Right kidney (tissue), 1 donor: ENCODE measurements at regions not wholly inside any gene's neighbourhood (a gene's known extent, or its start where the extent isn't known, plus 50 kb on each side); places are given as distances from the start of the nearest gene placed in this dataset.

Experiments
- DNase-seq: peaks from one replicate; pipeline ENCODE4 v3.0.0-alpha.2; 2016

- no peak for DNase-seq
Observed at GRCh38 chr2:196445991-196446390, 193.5 kb upstream of the CCDC150 start.

- no peak for DNase-seq
Observed at GRCh38 chr2:196448407-196449079, 191.0 kb upstream of the CCDC150 start.

GRCh38 chr2:196449083-196449482 lies 190.4 kb upstream of the CCDC150 start:
- DNase-seq, result no peak

GRCh38 chr2:196452758-196453157 lies 186.8 kb upstream of the CCDC150 start:
- DNase-seq, result no peak

GRCh38 chr2:196453613-196454047 lies 185.9 kb upstream of the CCDC150 start:
- DNase-seq, result no peak

- DNase-seq, result no peak
Observed at GRCh38 chr2:196454492-196454891, 185.0 kb upstream of the CCDC150 start.

- no peak for DNase-seq
Observed at GRCh38 chr2:196459539-196459938, 180.0 kb upstream of the CCDC150 start.

GRCh38 chr2:196463706-196464105 lies 175.8 kb upstream of the CCDC150 start:
- no peak for DNase-seq

- DNase-seq, result no peak
Observed at GRCh38 chr2:196464311-196464710, 175.2 kb upstream of the CCDC150 start.

- no peak for DNase-seq
Observed at GRCh38 chr2:196466581-196466980, 172.9 kb upstream of the CCDC150 start.

GRCh38 chr2:196468394-196468793 lies 171.1 kb upstream of the CCDC150 start:
- peak; percentile 4 for DNase-seq

GRCh38 chr2:196473617-196474016 lies 165.9 kb upstream of the CCDC150 start:
- DNase-seq, result no peak

GRCh38 chr2:196475611-196476010 lies 163.9 kb upstream of the CCDC150 start:
- no peak for DNase-seq

- no peak for DNase-seq
Observed at GRCh38 chr2:196478588-196478987, 160.9 kb upstream of the CCDC150 start.

GRCh38 chr2:196479350-196479749 lies 160.2 kb upstream of the CCDC150 start:
- DNase-seq, result no peak

GRCh38 chr2:196480653-196481323 lies 158.7 kb upstream of the CCDC150 start:
- DNase-seq, result no peak

- DNase-seq, result no peak
Observed at GRCh38 chr2:196481324-196481697, 158.2 kb upstream of the CCDC150 start.

GRCh38 chr2:196482119-196483065 lies 157.1 kb upstream of the CCDC150 start:
- DNase-seq, result no peak

GRCh38 chr2:196486146-196486545 lies 153.4 kb upstream of the CCDC150 start:
- no peak for DNase-seq

- DNase-seq, result no peak
Observed at GRCh38 chr2:196487417-196487816, 152.1 kb upstream of the CCDC150 start.

- DNase-seq, result no peak
Observed at GRCh38 chr2:196489371-196489770, 150.1 kb upstream of the CCDC150 start.

GRCh38 chr2:196492946-196493345 lies 146.6 kb upstream of the CCDC150 start:
- no peak for DNase-seq

GRCh38 chr2:196498962-196499361 lies 140.6 kb upstream of the CCDC150 start:
- DNase-seq, result no peak
